Right cardiac atrium (tissue), 5 donors: ENCODE measurements at regions not wholly inside any gene's neighbourhood (a gene's known extent, or its start where the extent isn't known, plus 50 kb on each side); places are given as distances from the start of the nearest gene placed in this dataset.
"Not testable (repeated sequence)": the region's sequence is repeated elsewhere in the genome, so short reads cannot be mapped to it uniquely, and the experiment has no call there.

Experiments used
- ATAC-seq, 2 donors: fragments of 200-7000 bp; cut with Tn5 transposase; one replicate each; pipeline versions ENCODE4 v1.8.0 to v1.9.1; 2020; ENCODE audit warnings: moderate library complexity in 2 of 2, mild to moderate bottlenecking in 1 of 2
- DNase-seq, 3 donors: peaks; one replicate each; pipeline ENCODE4 v3.0.0-alpha.2; 2020
- H3K27ac ChIP-seq: one replicate; pipeline ENCODE4 v1.5.1; 2013; ENCODE audit warnings: mild to moderate bottlenecking, low read length, control low read depth, moderate library complexity
- H3K27me3 ChIP-seq: one replicate; pipeline ENCODE4 v1.6.1; 2013; ENCODE audit not compliant: control insufficient read depth, insufficient read depth
- H3K4me1 ChIP-seq: one replicate; pipeline ENCODE4 v1.6.1; 2013; ENCODE audit warnings: low read length; ENCODE audit not compliant: control insufficient read depth, insufficient read depth
- H3K4me3 ChIP-seq: one replicate; pipeline ENCODE4 v1.5.1; 2013; ENCODE audit warnings: low read length, control low read depth
- H3K9me3 ChIP-seq: one replicate; pipeline ENCODE4 v1.6.1; 2013; ENCODE audit warnings: low read length; ENCODE audit not compliant: control insufficient read depth
- WGBS: extraction: QIAGEN DNeasy Blood & Tissue Kit; methylation state at CpG from one replicate; pipeline ENCODE4 v1.1.7; 2013; 5-methylcytosine and 5-hydroxymethylcytosine counted together
- intact Hi-C, 4 donors: fragments of 100-400 bp; cut with DNase I; formaldehyde crosslinking; loops; one replicate each; pipeline versions ENCODE4 v1.11.0 to v1.14.0; 2022 to 2023
- donor health status: healthy with polysubstance abuse.
- donor health status: DM: no; HTN: yes; CAD: no.
- donor health status: DM: no; HTN: no; CAD: no.
- donor health status: DM: no; HTN: yes; CAD: no; lungs with severe emphysema.
- donor health status: DM: yes; HTN: yes; CAD: no.

DNA sequence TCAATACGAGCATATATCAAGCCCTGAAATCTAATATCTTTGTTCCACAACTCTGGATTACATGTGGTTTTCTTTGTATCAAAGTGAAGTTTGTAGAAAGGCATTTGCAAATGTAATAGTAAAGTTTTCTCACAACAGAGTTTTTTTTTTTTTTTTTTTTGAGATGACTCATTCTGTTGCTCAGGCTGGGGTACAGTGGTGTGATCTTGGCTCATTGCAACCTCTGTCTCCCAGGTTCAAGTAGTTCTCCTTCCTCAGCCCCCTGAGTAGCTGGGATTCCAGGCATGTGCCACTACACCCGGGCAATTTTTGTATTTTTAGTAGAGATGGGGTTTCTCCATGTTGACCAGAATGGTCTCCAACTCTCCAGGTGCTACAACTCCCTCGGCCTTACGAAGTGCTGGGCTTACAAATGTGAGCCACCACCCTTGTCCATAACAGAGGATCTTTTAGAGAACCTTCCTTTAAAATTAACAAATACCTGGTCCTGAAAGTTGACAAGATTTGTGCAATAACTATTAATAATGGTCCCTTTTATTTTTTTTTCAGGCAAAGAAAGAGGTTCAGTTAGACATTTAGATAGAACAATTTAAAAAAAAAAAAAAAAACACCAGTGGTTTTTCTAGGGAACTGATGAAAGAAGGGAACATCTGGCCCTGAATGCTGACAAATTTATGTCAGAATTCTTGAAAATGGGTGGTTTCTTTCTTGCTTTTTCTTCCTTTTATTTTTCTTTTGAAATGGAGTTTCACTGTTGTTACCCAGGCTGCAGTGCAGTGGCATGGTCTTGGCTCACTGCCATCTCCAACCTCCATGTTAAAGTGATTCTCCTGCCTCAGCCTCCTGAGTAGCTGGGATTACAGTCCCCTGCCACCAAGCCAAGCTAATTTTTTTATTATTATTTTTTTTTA, 278.5 kb downstream of the RPS4Y2 start:
- WGBS = 49% methylated on average over 4 of the region's 4 CpGs
- no peak for DNase-seq
- intact Hi-C loops = no loop called here
- Histone ChIP-seq H3K4me1 (no peaks in the 10 kb centered on the region), H3K9me3 (no peaks in the 10 kb centered on the region), H3K4me3 (no peak overlapping the region), H3K27ac (no peak overlapping the region), H3K27me3 (no peaks in the 10 kb centered on the region)
- no peak for ATAC-seq

DNA sequence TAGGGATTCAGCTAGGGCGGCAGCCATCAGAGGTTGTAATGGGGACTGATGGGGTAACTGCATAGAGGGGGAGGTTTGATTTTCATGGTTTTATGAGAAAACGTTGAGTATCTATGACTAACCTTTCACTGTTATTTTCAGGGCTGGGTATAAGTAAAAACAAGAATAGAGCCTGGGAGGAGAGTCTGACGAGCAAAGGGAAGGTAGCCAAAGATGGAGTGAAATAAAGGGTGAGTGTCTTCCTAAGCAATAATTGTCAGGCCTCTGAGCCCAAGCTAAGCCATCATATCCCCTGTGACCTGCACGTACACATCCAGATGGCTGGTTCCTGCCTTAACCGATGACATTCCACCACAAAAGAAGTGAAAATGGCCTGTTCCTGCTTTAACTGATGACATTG, 281.5 kb downstream of the RPS4Y2 start:
- H3K9me3 ChIP-seq, H3K4me1 ChIP-seq, H3K27me3 ChIP-seq, H3K27ac ChIP-seq, DNase-seq, intact Hi-C loops, H3K4me3 ChIP-seq, ATAC-seq: not testable (repeated sequence)
- WGBS = 63% methylated on average over 5 of the region's 5 CpGs

DNA sequence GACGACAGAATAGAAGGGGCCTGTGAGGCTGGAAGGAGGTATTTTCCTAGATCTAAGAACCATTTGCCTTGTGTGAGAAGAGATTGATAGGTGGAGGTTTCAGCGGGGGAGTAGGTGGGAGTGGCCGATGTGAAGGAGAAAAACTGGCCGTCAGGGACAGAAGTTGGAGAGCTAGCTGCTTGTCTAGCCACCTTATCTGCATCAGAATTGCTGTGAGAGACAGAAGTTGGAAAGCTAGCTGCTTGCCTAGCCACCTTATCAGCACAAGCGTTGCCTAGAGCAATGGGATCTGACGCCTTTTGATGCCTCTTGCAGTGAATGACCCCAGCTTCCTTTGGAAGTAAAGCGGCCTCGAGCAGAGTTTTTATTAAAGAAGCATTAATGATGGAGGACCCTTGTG, 283.9 kb downstream of the RPS4Y2 start:
- Histone ChIP-seq H3K27me3 (no peaks in the 10 kb centered on the region), H3K4me3 (no peak overlapping the region), H3K27ac (no peak overlapping the region), H3K9me3 (no peaks in the 10 kb centered on the region), H3K4me1 (no peaks in the 10 kb centered on the region)
- 68% methylated on average over 8 of the region's 8 CpGs for WGBS
- intact Hi-C loops = no loop called here
- DNase-seq = peak in 1 of 3 donors; percentile 20
- no peak for ATAC-seq

DNA sequence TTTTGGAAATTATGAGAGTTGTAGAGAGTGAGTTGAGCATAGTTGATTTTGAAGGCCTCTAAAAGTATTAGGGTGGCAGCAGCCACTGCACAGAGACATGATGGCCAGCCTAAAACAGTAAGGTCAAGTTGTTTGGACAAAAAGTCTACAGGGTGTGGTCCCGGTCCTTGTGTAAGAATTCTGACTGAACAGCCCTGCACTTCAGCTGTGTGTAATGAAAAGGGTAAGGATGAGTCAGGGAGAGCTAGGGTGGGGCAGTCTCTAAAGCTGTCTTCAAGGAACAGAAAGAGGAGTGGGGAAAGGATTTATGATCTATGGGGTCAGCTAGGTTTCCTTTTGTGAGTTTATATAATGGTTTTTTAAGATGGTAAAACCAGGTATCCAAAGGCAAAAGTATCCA, 284.8 kb downstream of the RPS4Y2 start:
- ATAC-seq, H3K27ac ChIP-seq, H3K4me1 ChIP-seq, DNase-seq, H3K27me3 ChIP-seq, H3K4me3 ChIP-seq, intact Hi-C loops, H3K9me3 ChIP-seq: not testable (repeated sequence)
- 76% methylated on average over 1 of the region's 1 CpG for WGBS

DNA sequence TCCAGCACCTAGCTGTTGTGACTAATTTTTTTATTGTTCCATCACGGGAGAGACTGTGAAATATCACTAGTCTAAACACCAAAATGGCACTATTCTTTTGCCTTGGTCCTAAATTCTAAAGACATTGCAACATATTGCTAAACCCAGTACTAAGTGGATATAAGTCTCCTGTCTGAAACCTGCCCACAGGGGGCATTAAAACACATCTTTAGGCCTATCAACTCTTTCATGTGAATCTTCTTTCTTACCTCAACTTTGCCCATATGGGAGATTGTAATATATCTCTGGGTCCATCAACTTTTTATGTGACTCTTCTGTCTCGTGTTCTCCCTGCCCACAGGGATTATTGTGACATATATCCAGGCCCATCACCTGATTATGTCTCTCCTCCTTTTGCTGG, 317.2 kb downstream of the RPS4Y2 start:
- no peak overlapping the region for H3K27ac ChIP-seq
- H3K4me3 ChIP-seq = no peak overlapping the region
- no peak for ATAC-seq
- DNase-seq = no peak
- H3K9me3 ChIP-seq = no peaks in the 10 kb centered on the region
- 40% methylated on average over 2 of the region's 2 CpGs for WGBS
- H3K27me3 ChIP-seq = no peaks in the 10 kb centered on the region
- intact Hi-C loops = no loop called here
- H3K4me1 ChIP-seq = no peaks in the 10 kb centered on the region

DNA sequence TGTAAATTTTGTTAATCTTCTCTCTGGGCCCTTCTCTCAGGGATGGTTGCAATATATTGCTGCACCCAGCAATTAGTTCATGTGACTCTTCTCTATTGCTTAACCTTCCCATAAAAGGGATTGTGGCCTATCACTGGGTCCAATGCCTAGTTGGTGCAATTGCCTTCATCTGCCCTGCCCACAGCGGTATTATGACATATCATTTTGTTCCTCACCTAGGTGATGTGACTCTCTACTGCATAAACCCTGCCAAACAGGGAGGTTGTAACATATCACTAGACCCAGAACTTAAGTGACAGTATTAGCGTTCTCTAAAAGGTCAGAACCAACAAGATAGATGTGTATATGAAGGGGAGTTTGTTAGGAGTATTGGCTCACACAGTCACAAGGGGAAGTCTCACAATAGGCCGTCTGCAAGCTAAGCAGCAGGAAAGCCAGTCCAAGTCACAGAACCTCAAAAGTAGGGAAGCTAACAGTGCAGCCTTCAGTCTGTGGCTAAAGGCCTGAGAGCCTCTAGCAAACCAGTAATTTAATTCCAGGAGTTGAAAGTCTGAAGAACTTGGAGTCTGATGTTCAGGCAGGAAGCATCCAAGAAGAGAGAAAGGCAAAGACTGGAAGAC, 317.8 kb downstream of the RPS4Y2 start:
- H3K4me3 ChIP-seq = no peak overlapping the region
- no peak overlapping the region for H3K27ac ChIP-seq
- no peak for ATAC-seq
- no peak for DNase-seq
- WGBS = 62% methylated on average over 3 of the region's 3 CpGs
- intact Hi-C loops = no loop called here
- no peaks in the 10 kb centered on the region for H3K27me3 ChIP-seq
- H3K4me1 ChIP-seq = no peaks in the 10 kb centered on the region
- H3K9me3 ChIP-seq = no peaks in the 10 kb centered on the region

DNA sequence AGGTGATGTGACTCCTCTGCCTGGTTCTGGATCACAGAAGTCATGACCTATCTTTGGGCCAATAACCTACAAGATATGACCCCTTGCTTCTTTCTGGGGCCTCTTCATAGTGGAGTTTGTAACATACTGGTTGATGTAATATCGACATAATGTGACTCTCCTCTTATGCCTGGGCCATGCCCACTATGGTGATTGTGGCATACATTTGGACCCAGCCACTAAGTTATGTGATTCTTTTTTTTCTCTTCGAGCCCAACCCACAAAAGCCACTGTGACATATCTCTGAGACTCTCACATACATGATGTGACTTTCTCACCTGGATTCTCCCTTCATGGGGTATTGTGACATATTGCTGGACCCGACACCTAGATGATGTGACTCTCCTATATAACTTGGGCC, 319.8 kb downstream of the RPS4Y2 start:
- Histone ChIP-seq H3K27me3 (no peaks in the 10 kb centered on the region), H3K9me3 (no peaks in the 10 kb centered on the region), H3K4me1 (no peaks in the 10 kb centered on the region), H3K27ac (no peak overlapping the region), H3K4me3 (no peak overlapping the region)
- 62% methylated on average over 3 of the region's 3 CpGs for WGBS
- no peak for ATAC-seq
- no peak for DNase-seq
- intact Hi-C loops = no loop called here

DNA sequence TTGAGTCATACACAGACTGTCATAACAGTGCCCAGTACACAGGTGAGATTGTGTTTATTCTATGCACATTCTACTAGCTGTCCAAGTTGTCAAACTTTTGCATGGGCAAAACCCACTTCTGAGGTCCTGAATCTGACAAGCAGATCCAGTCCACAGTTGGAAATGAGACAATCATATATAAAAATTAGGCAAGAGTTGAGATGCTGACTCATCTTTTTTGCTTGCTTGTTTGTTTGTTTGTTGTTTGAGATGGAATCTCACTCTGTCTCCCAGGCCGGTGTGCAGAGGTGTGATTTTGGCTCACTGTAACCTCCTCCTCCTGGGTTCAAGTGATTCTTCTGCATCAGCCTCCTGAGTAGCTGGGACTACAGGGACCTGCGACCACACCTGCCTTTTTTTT, 323.8 kb downstream of the RPS4Y2 start:
- Histone ChIP-seq H3K4me1 (no peaks in the 10 kb centered on the region), H3K4me3 (no peak overlapping the region), H3K27ac (no peak overlapping the region), H3K9me3 (no peaks in the 10 kb centered on the region), H3K27me3 (no peaks in the 10 kb centered on the region)
- ATAC-seq = no peak
- no peak for DNase-seq
- WGBS = 91% methylated on average over 2 of the region's 2 CpGs
- intact Hi-C loops = no loop called here

DNA sequence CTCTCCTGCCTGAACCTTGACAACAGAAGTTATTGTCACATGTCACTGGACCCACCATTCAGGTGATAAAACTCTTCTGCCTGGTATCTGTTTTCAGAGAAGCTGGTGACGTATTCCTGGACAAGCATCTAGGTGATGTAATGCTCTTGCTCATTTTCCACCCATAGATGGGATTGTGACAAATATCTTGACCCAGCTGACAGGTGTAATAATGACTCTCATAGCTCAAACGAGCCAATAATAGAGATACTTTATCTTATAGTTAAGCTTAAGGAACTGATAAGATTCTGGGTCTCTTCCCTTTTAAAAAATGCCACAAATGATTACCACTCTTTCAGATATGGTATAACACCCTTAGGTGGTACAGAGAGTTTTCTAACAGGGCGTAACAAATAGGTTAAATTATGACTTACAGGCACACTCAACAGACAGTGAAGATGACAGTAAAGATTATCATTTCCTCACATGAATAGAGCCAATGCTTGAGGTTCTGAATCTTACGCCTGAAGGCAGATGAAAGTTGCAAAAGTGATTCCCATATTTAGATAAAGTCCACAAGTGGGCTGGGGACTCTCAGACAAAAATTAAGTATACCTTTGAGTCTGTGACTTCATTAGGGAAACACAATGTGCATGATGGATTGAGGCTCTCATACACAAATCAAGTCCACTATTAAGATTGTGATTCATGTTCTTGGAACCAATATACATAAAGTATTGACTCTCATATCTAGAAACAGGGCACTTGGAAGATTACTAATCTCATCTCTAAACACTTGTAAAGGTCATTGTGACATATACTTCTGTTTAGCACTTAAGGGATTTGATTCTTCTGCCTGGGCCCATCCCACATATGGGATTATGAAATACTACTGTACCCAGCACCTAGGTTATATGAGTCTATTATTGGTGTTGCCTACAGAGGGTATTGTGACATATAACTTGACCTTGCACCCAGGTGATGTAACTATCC, 326.0 kb downstream of the RPS4Y2 start:
- no peaks in the 10 kb centered on the region for H3K27me3 ChIP-seq
- ATAC-seq (no peak), DNase-seq (no peak)
- H3K4me3 ChIP-seq = no peak overlapping the region
- WGBS = 42% methylated on average over 4 of the region's 4 CpGs
- H3K27ac ChIP-seq = no peak overlapping the region
- intact Hi-C loops = no loop called here
- no peaks in the 10 kb centered on the region for H3K9me3 ChIP-seq
- H3K4me1 ChIP-seq = no peaks in the 10 kb centered on the region

DNA sequence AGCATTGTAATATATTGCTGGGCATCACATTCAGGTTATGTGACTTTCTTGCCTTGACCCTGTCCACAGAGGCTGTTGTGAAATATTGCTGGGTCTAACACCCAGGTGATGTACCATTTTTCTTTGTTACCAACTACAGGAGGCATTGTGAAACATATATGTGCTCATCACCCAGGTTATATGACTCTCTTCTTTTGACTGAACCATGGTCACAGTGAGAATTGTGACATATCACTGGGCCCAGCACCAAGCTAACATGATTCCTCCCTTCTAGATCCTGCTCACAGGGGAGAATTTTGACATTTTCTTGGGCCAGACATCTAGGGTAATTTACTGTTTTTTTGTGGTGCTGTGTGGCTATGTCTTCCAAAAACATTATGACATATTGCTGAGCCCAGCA, 326.7 kb downstream of the RPS4Y2 start:
- DNase-seq (no peak), ATAC-seq (no peak)
- no peaks in the 10 kb centered on the region for H3K4me1 ChIP-seq
- no peaks in the 10 kb centered on the region for H3K9me3 ChIP-seq
- no peak overlapping the region for H3K27ac ChIP-seq
- H3K27me3 ChIP-seq = no peaks in the 10 kb centered on the region
- no peak overlapping the region for H3K4me3 ChIP-seq
- intact Hi-C loops = no loop called here

DNA sequence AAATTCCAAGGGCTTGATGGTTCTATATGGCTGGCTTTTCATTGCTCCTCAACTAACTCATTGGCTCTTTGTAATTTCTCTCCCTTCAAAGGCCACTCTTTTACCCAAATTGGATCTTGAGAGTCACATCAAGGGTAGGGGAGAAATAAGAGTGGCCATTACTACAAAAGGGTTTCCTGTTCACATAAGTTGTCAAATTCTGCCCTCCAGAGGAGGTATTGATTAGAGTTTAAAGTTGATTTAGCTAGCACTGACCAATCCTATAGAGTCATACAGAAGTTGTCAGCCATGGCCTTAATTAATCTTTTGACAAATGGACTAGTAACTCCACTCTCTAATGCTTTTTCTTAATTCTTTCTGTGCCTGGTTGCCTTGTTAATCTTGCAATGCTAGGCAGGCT, 336.0 kb downstream of the RPS4Y2 start:
- H3K27me3 ChIP-seq = no peaks in the 10 kb centered on the region
- no peaks in the 10 kb centered on the region for H3K4me1 ChIP-seq
- H3K27ac ChIP-seq = no peak overlapping the region
- ATAC-seq (no peak), DNase-seq (no peak)
- intact Hi-C loops = no loop called here
- no peak overlapping the region for H3K4me3 ChIP-seq
- H3K9me3 ChIP-seq = no peaks in the 10 kb centered on the region
